T-helper 1 cell (primary cell): ENCODE measurements at regions not wholly inside any gene's neighbourhood (a gene's known extent, or its start where the extent isn't known, plus 50 kb on each side); places are given as distances from the start of the nearest gene placed in this dataset.

Experiments
- DNase-seq, 5 donors: peaks; one replicate each; pipeline ENCODE4 v3.0.0-alpha.2; 2012 to 2020

DNA sequence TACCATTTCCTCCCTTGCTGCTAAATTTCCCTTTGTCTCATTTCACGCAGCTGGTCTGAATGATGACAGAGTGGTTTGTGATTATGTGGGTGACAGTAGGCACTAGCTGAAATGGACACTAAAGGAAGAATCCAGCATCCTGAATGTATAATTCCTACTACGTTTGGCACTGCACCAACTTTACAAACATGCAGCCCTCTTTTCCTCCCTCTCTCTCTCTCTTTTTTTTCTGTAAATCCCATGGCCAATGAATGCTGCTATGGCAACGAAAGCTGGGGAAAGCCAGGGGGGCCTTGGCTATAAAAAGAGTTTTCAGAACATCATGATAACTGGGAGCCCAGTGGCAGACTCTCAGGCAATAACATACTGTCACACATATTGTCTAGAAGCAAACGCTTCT, 367.2 kb upstream of the AGTR1 start:
- no peak for DNase-seq

- no peak for DNase-seq
Observed at GRCh38 chr3:148331081-148331846, 366.4 kb upstream of the AGTR1 start.

DNA sequence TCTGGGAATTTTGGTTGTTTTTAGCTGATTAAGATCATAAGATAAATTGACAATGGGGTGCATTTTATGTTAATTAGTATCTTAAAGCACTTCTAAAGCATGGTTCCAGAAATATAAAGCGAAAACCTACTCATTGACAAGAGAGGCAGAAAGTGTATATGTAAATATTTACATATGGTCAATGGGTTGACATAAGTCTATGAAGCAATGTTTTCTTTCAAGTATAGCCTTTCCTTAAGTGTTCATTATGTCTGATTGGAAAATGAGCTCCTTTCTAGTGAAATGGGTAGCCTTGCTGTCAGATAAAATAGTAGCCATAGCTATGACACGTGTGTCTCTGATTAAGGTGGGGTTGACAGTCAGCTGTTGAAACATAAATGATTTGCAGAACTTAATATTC, 365.2 kb upstream of the AGTR1 start:
- DNase-seq, result no peak

DNA sequence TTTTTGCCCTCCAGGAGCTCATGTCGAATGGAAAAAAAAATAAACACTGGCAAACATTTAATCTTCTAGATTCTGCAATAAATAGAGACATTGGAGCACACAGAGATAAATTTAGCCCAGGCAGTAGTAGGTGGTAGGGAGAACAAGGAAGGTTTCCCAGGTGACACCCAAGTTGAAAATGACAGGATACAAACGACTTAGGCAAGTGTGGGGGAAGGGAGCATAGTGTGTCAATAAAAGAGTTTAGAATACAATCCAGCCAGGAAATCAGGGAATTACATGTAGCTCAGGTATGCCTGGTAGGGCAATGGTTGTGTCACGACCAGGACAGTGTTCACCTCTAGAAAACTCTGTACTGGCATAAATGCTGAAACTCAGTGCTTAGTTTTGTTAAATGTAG, 364.6 kb upstream of the AGTR1 start:
- DNase-seq, result no peak

GRCh38 chr3:148335612-148336011, 362.1 kb upstream of the AGTR1 start:
- no peak for DNase-seq

- DNase-seq, result no peak
Observed at GRCh38 chr3:148343416-148343815, 354.3 kb upstream of the AGTR1 start.

GRCh38 chr3:148344521-148344920, 353.2 kb upstream of the AGTR1 start:
- no peak for DNase-seq

DNA sequence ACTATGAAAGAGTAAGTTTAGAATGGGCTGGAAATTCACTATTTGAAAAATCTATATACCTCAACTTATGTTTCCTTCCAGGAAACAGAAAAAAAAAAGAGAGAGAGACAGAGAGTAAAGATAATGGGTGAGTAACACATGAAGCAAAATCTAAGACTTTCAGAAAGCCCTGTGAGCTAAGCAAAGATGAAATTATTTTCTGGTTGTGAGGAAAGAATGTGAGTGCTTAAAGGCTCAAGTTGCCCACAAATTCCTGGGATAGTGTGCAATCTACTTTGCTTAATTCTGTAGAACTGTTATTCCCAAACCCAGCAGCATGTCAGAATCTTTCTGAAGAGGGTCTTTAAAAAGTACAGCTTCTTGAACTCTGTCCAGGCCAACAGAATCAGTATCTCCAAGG, 337.7 kb upstream of the AGTR1 start:
- no peak for DNase-seq

DNA sequence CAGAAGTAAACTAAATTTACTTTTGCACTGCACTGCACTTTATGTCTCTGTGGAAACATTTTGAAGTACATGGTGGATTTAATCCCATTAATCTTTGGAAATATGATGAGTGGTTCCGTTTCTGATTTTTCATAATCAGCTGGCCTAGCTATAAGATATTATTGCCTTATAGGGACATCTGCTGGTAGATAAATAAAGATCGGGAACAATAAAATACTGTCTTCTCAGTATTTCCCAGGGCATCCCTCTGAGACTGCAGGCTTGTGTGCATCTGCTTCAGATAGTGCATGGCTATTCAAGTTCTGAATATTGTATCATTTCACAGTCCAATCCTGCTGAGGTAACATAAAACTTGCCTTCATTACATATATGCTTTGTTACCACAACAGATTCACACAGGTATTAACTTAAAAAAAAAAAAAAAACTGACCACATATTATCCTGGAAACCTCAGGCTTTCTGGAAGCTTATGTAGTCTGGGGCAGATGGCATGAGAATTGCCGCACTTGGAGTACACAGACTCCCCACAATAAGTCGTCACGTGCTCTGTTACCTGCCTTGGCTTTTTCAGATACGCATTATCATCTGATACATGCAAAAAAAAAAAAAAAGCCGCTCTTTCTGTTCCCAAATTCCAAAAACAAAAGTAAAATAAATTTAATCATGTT, 330.8 kb upstream of the AGTR1 start:
- no peak for DNase-seq

GRCh38 chr3:148367756-148368155, 329.9 kb upstream of the AGTR1 start:
- no peak for DNase-seq

- DNase-seq, result no peak
Observed at GRCh38 chr3:148369381-148369780, 328.3 kb upstream of the AGTR1 start.

DNA sequence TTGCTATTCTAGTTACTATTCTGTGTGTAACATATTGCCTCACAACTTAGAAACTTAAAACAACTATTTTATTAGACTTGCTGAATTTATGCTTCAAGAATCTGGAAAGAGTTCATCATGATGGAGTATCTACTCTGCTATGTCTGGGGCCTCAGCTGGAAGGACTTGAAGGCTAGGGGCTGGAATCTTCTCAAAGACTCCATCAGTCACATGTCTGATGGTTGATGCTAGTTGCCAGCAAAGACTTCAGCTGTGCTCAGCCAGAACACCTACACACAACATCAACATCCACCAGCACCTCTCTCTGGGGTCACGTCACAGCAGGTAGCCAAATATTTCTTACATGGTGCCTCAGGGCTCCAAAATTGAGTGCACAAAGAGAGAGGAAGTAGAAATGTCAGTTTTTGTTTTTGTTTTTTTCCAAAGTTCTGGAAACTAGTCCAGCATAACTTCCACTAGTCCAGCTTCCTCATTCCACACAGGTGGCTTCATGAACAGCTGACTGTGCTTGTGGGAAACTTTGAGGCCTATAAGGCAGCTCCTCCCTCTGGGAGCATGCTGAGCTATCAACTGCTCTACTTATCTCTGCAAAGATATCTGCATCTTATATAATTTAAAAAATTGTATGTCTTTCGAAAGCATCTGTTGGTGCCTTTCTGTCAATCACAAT, 325.4 kb upstream of the AGTR1 start:
- DNase-seq, result no peak

GRCh38 chr3:148373961-148374360, 323.7 kb upstream of the AGTR1 start:
- no peak for DNase-seq

GRCh38 chr3:148379763-148380382, 317.8 kb upstream of the AGTR1 start:
- no peak for DNase-seq

- DNase-seq, result no peak
Observed at GRCh38 chr3:148381051-148381450, 316.7 kb upstream of the AGTR1 start.

DNA sequence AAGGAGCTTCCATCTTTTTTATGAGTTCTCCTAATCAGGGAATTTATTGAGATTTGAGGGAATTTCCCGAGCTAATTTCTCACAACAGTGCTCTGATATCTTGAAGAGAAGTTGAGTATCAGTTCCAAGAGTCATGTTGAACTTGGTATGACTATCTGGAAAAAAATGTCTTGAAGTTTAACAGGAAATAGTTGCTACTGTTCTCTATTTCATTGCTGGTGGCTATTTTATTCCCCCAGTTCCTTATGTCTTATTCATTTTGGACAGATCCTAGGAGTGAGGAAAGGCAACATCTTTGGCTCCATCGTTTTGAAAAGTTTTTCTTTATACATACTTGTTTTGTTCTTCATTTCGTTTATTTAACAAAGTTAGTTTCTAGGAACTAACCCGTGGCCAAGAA, 307.8 kb upstream of the AGTR1 start:
- no peak for DNase-seq

GRCh38 chr3:148395821-148396220, 301.9 kb upstream of the AGTR1 start:
- no peak for DNase-seq

DNA sequence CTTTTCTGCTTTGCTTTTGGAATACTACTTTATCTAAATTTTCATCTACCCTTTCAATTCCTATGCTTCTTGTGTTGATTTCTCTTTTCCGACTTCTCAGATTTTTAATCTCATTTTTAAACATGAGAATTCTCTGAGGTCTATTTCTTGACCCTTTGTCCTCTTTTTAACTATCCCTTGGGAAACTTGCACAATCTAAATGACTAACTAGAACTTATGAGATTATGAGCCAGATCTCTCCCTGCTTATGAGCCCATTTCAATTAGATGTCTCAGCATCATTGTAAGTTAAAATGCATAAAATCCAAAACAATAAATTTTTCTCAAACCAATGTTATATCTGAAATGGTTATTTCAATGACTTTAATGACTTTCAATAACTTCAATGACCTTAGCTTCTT, 296.9 kb upstream of the AGTR1 start:
- no peak for DNase-seq

DNA sequence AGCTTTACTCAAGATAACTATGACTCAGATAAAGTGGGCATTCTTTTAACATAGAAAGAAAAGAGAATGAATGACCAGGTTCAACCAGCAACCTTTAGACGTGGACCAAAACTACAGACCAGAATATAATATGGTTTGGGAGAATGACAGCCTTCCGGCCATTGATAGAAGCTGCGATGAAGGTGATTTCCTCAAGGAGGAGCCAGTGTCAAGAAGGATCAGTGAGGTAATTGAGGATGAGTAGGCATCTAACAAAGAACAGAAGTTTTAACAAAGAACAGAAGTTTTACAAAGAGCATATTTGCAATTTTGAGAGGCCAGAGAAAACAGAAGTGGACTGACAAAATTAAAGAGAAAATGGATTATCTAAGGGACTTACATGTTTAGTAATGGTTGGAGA, 289.0 kb upstream of the AGTR1 start:
- no peak for DNase-seq

- DNase-seq, result no peak
Observed at GRCh38 chr3:148420242-148420641, 277.5 kb upstream of the AGTR1 start.

DNA sequence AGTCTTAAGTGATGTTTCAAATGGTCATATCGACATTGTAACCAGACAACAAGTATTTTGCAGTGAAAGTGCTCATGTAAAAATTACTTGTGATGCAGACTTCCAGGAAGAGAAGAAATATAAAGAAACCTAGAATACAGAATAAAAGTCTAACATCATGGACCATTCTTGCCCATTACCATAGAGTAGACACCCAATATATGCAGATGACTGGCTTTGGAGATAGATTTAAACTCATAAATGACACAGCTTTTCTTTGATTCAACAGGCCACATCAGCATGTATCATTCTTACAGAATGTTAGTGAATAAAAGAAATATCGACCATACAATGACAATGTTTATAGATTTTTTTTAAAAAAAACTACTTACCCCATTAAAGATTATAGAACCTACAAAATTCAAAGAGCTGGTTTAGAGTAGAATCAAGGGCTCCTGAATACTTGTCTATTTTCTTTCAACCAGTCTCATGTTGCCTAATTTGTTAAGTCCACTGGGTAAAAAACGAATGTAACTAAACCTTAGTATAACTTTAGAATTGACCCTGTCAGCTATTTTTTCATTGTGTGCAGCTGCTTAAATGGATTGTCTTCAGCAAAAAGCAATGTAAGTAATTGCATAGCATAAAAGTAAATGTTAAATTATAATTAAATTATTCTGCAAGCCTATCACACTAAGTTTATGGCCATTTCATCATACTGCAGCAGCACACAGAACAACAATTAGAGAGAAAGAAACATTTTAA, 268.7 kb upstream of the AGTR1 start:
- no peak for DNase-seq

DNA sequence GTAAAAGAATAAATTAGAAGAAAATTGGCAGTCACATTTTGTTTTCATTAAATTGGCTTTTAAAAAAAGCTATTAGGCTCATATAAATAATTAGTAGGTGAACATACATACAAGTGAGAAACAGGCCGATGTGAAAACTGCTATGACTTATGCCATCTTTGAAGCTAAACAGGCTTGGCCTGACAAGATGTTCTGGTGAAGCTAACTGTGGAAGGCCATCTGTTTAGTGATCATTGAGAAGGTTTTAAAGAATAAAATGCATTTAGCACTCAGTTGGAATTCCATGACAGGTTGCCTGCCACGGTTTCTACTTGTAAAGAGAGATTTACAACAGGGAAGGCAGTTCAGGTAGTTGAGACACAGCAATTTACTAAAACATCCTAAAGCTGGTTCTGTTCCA, 264.0 kb upstream of the AGTR1 start:
- DNase-seq, result no peak

DNA sequence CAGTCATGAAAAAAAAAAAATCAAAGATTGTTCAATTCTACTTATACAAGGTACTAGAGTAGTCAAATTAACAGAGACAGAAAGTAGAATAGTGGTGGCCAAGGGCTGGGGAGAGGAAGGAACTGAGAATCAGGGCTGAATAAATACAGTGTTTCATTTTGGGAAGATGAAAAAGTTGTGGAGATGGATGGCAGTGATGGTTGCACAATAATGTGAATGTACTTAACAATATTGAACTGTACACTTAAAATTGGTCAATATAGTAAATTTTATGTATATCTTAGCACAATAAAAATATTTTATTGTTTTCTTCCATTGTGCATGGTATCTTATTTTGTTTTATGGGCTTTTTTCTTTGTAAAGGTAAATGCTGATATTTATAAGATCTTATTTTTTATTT, 262.2 kb upstream of the AGTR1 start:
- no peak for DNase-seq
